ENCODE measurements at regions not wholly inside any gene's neighbourhood (a gene's known extent, or its start where the extent isn't known, plus 50 kb on each side); places are given as distances from the start of the nearest gene placed in this dataset.

- Histone ChIP-seq H3K4me1 (ENCODE audit: insufficient read depth) (no peaks in the 10 kb centered on the region), H3K27ac (no peak overlapping the region), H3K9me3 (ENCODE audit: low read depth) (no peaks in the 10 kb centered on the region), H4K20me1 (ENCODE audit: insufficient read depth, poor library complexity, severe bottlenecking) (no peaks in the 10 kb centered on the region), H3K4me3 (no peak overlapping the region), H3K36me3 (replicated peaks; ENCODE audit: insufficient read depth, low read depth) (no peaks in the 10 kb centered on the region), H3K79me2 (no peaks in the 10 kb centered on the region), H2AFZ (no peak overlapping the region), H3K4me2 (no peak overlapping the region), H3K27me3 (no peaks in the 10 kb centered on the region), H3K9me2 (replicated peaks; ENCODE audit: insufficient read depth) (no peaks in the 10 kb centered on the region)
- 88% methylated on average over 6 of the region's 6 CpGs for WGBS (ENCODE audit: low lambda C conversion rate, missing lambda C conversion rate)
- DNase-seq (ENCODE audit: low spot score) = no peak
- TF ChIP-seq EZH2phosphoT487 (IDR thresholded peaks at IDR 0.05; ENCODE audit: low read depth, severe bottlenecking, unreplicated experiment) (no peak), CTCF (IDR thresholded peaks at IDR 0.05; ENCODE audit: poor library complexity) (no peak), EZH2 (IDR thresholded peaks at IDR 0.05; ENCODE audit: borderline replicate concordance) (no peak)
Observed at GRCh38 chr3:193984876-193985275, 151.1 kb upstream of the HES1 start.

- Histone ChIP-seq H3K4me1 (ENCODE audit: insufficient read depth) (no peaks in the 10 kb centered on the region), H3K9me2 (replicated peaks; ENCODE audit: insufficient read depth) (no peaks in the 10 kb centered on the region), H3K4me3 (no peak overlapping the region), H2AFZ (no peak overlapping the region), H3K27ac (no peak overlapping the region), H3K79me2 (no peaks in the 10 kb centered on the region), H4K20me1 (ENCODE audit: insufficient read depth, poor library complexity, severe bottlenecking) (no peaks in the 10 kb centered on the region), H3K27me3 (no peaks in the 10 kb centered on the region), H3K9me3 (ENCODE audit: low read depth) (no peaks in the 10 kb centered on the region), H3K4me2 (no peak overlapping the region), H3K36me3 (replicated peaks; ENCODE audit: insufficient read depth, low read depth) (no peaks in the 10 kb centered on the region)
- 59% methylated on average over 5 of the region's 5 CpGs for WGBS (ENCODE audit: low lambda C conversion rate, missing lambda C conversion rate)
- DNase-seq (ENCODE audit: low spot score) = no peak
- TF ChIP-seq EZH2 (IDR thresholded peaks at IDR 0.05; ENCODE audit: borderline replicate concordance) (no peak), EZH2phosphoT487 (IDR thresholded peaks at IDR 0.05; ENCODE audit: low read depth, severe bottlenecking, unreplicated experiment) (no peak)
Observed at GRCh38 chr3:193987186-193987585, 148.8 kb upstream of the HES1 start.

GRCh38 chr3:193989186-193989585 is 146.8 kb upstream of the HES1 start:
- no peaks in the 10 kb centered on the region for H3K9me2 ChIP-seq (replicated peaks; ENCODE audit: insufficient read depth)
- H3K4me3 ChIP-seq = no peak overlapping the region
- H3K27ac ChIP-seq = no peak overlapping the region
- no peak overlapping the region for H2AFZ ChIP-seq
- TF ChIP-seq CTCF (IDR thresholded peaks at IDR 0.05; ENCODE audit: poor library complexity) (no peak), EZH2 (IDR thresholded peaks at IDR 0.05; ENCODE audit: borderline replicate concordance) (no peak), EZH2phosphoT487 (IDR thresholded peaks at IDR 0.05; ENCODE audit: low read depth, severe bottlenecking, unreplicated experiment) (no peak)
- H3K27me3 ChIP-seq = no peaks in the 10 kb centered on the region
- H3K79me2 ChIP-seq = no peaks in the 10 kb centered on the region
- no peak overlapping the region for H3K4me2 ChIP-seq
- H4K20me1 ChIP-seq (ENCODE audit: insufficient read depth, poor library complexity, severe bottlenecking) = no peaks in the 10 kb centered on the region
- no peaks in the 10 kb centered on the region for H3K9me3 ChIP-seq (ENCODE audit: low read depth)
- H3K36me3 ChIP-seq (replicated peaks; ENCODE audit: insufficient read depth, low read depth) = no peaks in the 10 kb centered on the region
- DNase-seq (ENCODE audit: low spot score) = no peak
- 67% methylated on average over 1 of the region's 1 CpG for WGBS (ENCODE audit: low lambda C conversion rate, missing lambda C conversion rate)
- no peaks in the 10 kb centered on the region for H3K4me1 ChIP-seq (ENCODE audit: insufficient read depth)

GRCh38 chr3:193991666-193992424 is 144.1 kb upstream of the HES1 start:
- Histone ChIP-seq H4K20me1 (ENCODE audit: insufficient read depth, poor library complexity, severe bottlenecking) (no peaks in the 10 kb centered on the region), H3K4me3 (no peak overlapping the region), H3K27ac (no peak overlapping the region), H3K27me3 (no peaks in the 10 kb centered on the region), H3K79me2 (no peaks in the 10 kb centered on the region), H3K36me3 (replicated peaks; ENCODE audit: insufficient read depth, low read depth) (no peaks in the 10 kb centered on the region), H3K4me2 (no peak overlapping the region), H3K4me1 (ENCODE audit: insufficient read depth) (no peaks in the 10 kb centered on the region), H2AFZ (no peak overlapping the region), H3K9me2 (replicated peaks; ENCODE audit: insufficient read depth) (no peaks in the 10 kb centered on the region), H3K9me3 (ENCODE audit: low read depth) (no peaks in the 10 kb centered on the region)
- no peak for DNase-seq (ENCODE audit: low spot score)
- TF ChIP-seq CTCF (IDR thresholded peaks at IDR 0.05; ENCODE audit: poor library complexity) (no peak), EZH2phosphoT487 (IDR thresholded peaks at IDR 0.05; ENCODE audit: low read depth, severe bottlenecking, unreplicated experiment) (no peak), EZH2 (IDR thresholded peaks at IDR 0.05; ENCODE audit: borderline replicate concordance) (no peak)
- WGBS (ENCODE audit: low lambda C conversion rate, missing lambda C conversion rate) = 68% methylated on average over 12 of the region's 14 CpGs

Measured in hepatocyte (in vitro differentiated cells).